HepG2 (cell line): ENCODE measurements at regions not wholly inside any gene's neighbourhood (a gene's known extent, or its start where the extent isn't known, plus 50 kb on each side); places are given as distances from the start of the nearest gene placed in this dataset.

Source experiments
- ATAC-seq: fragments of 200-7000 bp; cut with Tn5 transposase; 3 replicates; pipeline ENCODE4 v1.9.1; 2020; ENCODE audit warnings: mild to moderate bottlenecking, moderate library complexity
- BruUV-seq: library from RNA; stranded (reverse); fragments of 400-500 nt; replicated peaks from 2 replicates; lab custom pipeline; 2021; lab: Mats Ljungman, UMichigan
- CTCF ChIA-PET: fragments of 300-600 bp; formaldehyde crosslinking; extraction: SDS; loops from one replicate; lab custom pipeline; 2021; ENCODE audit warnings: low total read pairs, inconsistent platforms, low intra/inter-chr PET ratio; lab: Yijun Ruan, JAX
- POLR2A ChIA-PET: fragments of 350-600 bp; sonication (Branson Sonifier 250); formaldehyde crosslinking; loops from one replicate; lab custom pipeline; 2020; ENCODE audit warnings: antibody characterized with exemption, inconsistent platforms; lab: Yijun Ruan, JAX
- DNase-seq: peaks from one replicate; pipeline ENCODE4 v3.0.0-alpha.2; 2015; ENCODE audit warnings: low spot score
- FAIRE-seq: peaks from 3 replicates; lab custom pipeline; 2011; peaks lifted over from hg19 to GRCh38; lab: Jason Lieb, UNC
- H2AFZ ChIP-seq: one replicate; pipeline ENCODE4 v1.6.1; 2011; ENCODE audit warnings: low read length, inconsistent platforms
- H3K27ac ChIP-seq: fragments of 300-600 bp; 3 replicates; pipeline ENCODE4 v1.8.0; 2011; ENCODE audit warnings: mixed run types, mild to moderate bottlenecking, mixed read lengths, low read length, inconsistent platforms; ENCODE audit not compliant: insufficient read depth; ENCODE audit errors: extremely low read length
- H3K27me3 ChIP-seq, 2 experiments: fragments of 200-600 bp in 1 of 2; 2 replicates in 1 of 2; 3 replicates in 1 of 2; pipeline versions ENCODE4 v1.6.0 to v1.8.0; 2011; ENCODE audit warnings: low read length in 2 of 2, mild to moderate bottlenecking in 2 of 2, moderate library complexity in 2 of 2, inconsistent platforms in 1 of 2; ENCODE audit not compliant: insufficient read depth in 2 of 2, control insufficient read depth in 1 of 2
- H3K36me3 ChIP-seq, 2 experiments: fragments of 200-600 bp in 1 of 2; replicated peaks in 1 of 2; 2 replicates in 1 of 2; 3 replicates in 1 of 2; pipeline versions ENCODE4 v1.5.1 to v1.8.0; 2011; ENCODE audit warnings: low read length in 2 of 2, inconsistent platforms in 1 of 2; ENCODE audit not compliant: insufficient read depth in 2 of 2, control insufficient read depth in 1 of 2
- H3K4me1 ChIP-seq: 2 replicates; pipeline ENCODE4 v1.5.1; 2012; ENCODE audit warnings: low read length, inconsistent platforms; ENCODE audit not compliant: insufficient read depth
- H3K4me2 ChIP-seq: 2 replicates; pipeline ENCODE4 v1.6.0; 2011; ENCODE audit warnings: low read depth, low read length, inconsistent platforms
- H3K4me3 ChIP-seq, 3 experiments: fragments of 200-600 bp in 1 of 3; sonication (generic), shearing (Covaris generic) in 1 of 3; replicated peaks in 1 of 3; 2 replicates each; pipeline ENCODE4 v1.5.1; 2011 to 2016; ENCODE audit warnings: low read length in 3 of 3, inconsistent platforms in 2 of 3, low read depth in 2 of 3, mild to moderate bottlenecking in 2 of 3, control low read depth in 1 of 3, mixed read lengths in 1 of 3; ENCODE audit not compliant: insufficient read depth in 1 of 3
- H3K79me2 ChIP-seq: one replicate; pipeline ENCODE4 v1.6.1; 2011; ENCODE audit warnings: low read length, inconsistent platforms; ENCODE audit not compliant: insufficient read depth
- H3K9ac ChIP-seq: 2 replicates; pipeline ENCODE4 v1.6.0; 2011; ENCODE audit warnings: mild to moderate bottlenecking, low read depth, low read length, inconsistent platforms; ENCODE audit not compliant: insufficient read depth
- H3K9me3 ChIP-seq: 2 replicates; pipeline ENCODE4 v1.5.1; 2012; ENCODE audit warnings: mild to moderate bottlenecking, low read length
- H4K20me1 ChIP-seq: 2 replicates; pipeline ENCODE4 v1.6.0; 2011; ENCODE audit warnings: inconsistent platforms, mild to moderate bottlenecking, low read length, moderate library complexity; ENCODE audit not compliant: insufficient read depth
- IKZF4 ChIP-seq: sonication (generic); formaldehyde crosslinking; IDR thresholded peaks from 2 replicates; pipeline ENCODE4 v1.5.1; 2020; ENCODE audit warnings: borderline replicate concordance, mild to moderate bottlenecking, low read depth, missing genetic modification reagents; ENCODE audit errors: not compliant biosample characterization
- ZNF296 ChIP-seq: sonication (generic); formaldehyde crosslinking; conservative IDR thresholded peaks from 2 replicates; pipeline ENCODE4 v1.5.0; 2020; ENCODE audit warnings: mild to moderate bottlenecking, missing genetic modification reagents
- ZNF790 ChIP-seq: sonication (generic); formaldehyde crosslinking; IDR thresholded peaks from 2 replicates; pipeline ENCODE4 v1.8.0; 2022; ENCODE audit warnings: missing genetic modification reagents, mild to moderate bottlenecking, borderline replicate concordance
- WGBS: methylation state at CpG from one replicate; pipeline ENCODE4 v1.1.6; 2017; ENCODE audit warnings: low lambda C conversion rate; 5-methylcytosine and 5-hydroxymethylcytosine counted together
- in situ Hi-C: cut with HindIII; loops from 2 replicates; pipeline ENCODE4 v1.10.0; 2017; ENCODE audit warnings: low pct_unique_long_range_greater_than_20kb; ENCODE audit not compliant: extremely low pct_ligation_motif_present
- intact Hi-C: fragments of 100-400 bp; cut with micrococcal nuclease; formaldehyde crosslinking; loops from one replicate; pipeline ENCODE4 v1.10.0; 2022; ENCODE audit not compliant: unreplicated experiment
- TF ChIP-seq, protein P1 (sequence below): sonication (generic); formaldehyde crosslinking; IDR thresholded peaks from 2 replicates; pipeline ENCODE4 v1.5.0; 2020; ENCODE audit warnings: mild to moderate bottlenecking, missing genetic modification reagents

DNA sequence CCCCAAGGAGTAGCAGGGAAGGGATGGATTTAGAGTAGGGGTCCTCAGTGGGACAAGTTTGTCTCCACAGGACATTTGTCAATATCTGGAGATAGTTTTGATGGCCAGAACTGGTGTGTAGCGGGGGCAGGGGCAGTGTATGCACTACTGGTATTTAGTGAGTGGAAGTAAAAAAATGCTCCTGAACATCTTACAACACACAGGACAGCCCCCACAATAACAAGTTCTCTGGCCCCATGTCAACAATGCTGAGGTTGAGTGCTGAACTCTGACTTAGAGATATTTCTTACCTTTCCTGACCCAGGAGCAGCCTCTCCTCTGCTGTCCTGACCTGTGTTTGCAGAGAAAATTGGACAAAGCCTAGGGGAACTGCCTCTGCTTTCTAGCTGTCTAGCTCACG lies 365.8 kb downstream of the HAPSTR1 start:
- Histone ChIP-seq H3K27ac (no peak overlapping the region), H3K79me2 (no peaks in the 10 kb centered on the region), H3K36me3 (no peaks in the 10 kb centered on the region), H4K20me1 (no peaks in the 10 kb centered on the region), H3K9ac (no peak overlapping the region), H2AFZ (no peak overlapping the region), H3K27me3 (peaks cover 2 to 4% of the 10 kb centered on the region in 2 experiments; a peak in 1 of 5 replicates), H3K4me1 (no peaks in the 10 kb centered on the region), H3K4me3 (no peak overlapping the region), H3K4me2 (no peak overlapping the region), H3K9me3 (peaks cover 22% of the 10 kb centered on the region)
- DNase-seq (no peak), ATAC-seq (no peak), FAIRE-seq (no peak)
- TF ChIP-seq, protein P1, sequence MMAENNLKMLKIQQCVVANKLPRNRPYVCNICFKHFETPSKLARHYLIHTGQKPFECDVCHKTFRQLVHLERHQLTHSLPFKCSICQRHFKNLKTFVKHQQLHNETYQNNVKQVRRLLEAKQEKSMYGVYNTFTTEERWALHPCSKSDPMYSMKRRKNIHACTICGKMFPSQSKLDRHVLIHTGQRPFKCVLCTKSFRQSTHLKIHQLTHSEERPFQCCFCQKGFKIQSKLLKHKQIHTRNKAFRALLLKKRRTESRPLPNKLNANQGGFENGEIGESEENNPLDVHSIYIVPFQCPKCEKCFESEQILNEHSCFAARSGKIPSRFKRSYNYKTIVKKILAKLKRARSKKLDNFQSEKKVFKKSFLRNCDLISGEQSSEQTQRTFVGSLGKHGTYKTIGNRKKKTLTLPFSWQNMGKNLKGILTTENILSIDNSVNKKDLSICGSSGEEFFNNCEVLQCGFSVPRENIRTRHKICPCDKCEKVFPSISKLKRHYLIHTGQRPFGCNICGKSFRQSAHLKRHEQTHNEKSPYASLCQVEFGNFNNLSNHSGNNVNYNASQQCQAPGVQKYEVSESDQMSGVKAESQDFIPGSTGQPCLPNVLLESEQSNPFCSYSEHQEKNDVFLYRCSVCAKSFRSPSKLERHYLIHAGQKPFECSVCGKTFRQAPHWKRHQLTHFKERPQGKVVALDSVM (CRISPR knock-in tag): no peak
- intact Hi-C loops: no loop called here
- no TSS peak for BruUV-seq
- CTCF ChIA-PET: no interaction called here
- POLR2A ChIA-PET: no interaction called here
- WGBS: 5% methylated on average over 2 of the region's 2 CpGs
- in situ Hi-C loops: no loop called here

GRCh38 chr16:9458816-9459215 lies 367.4 kb downstream of the HAPSTR1 start:
- Histone ChIP-seq H3K27me3 (peaks cover 2 to 4% of the 10 kb centered on the region in 2 experiments; a peak in 1 of 5 replicates), H3K4me3 (no peak overlapping the region), H3K4me2 (no peak overlapping the region), H4K20me1 (no peaks in the 10 kb centered on the region), H3K27ac (no peak overlapping the region), H3K4me1 (no peaks in the 10 kb centered on the region), H2AFZ (no peak overlapping the region), H3K9me3 (peaks cover 17% of the 10 kb centered on the region), H3K9ac (no peak overlapping the region), H3K36me3 (no peaks in the 10 kb centered on the region), H3K79me2 (no peaks in the 10 kb centered on the region)
- FAIRE-seq (no peak), DNase-seq (no peak), ATAC-seq (no peak)
- 2% methylated on average over 6 of the region's 6 CpGs for WGBS
- BruUV-seq: no TSS peak
- intact Hi-C loops (no loop called here), in situ Hi-C loops (no loop called here)
- ChIA-PET POLR2A (no interaction called here), CTCF (no interaction called here)
- TF ChIP-seq IKZF4: no peak
- TF ChIP-seq ZNF296 (CRISPR knock-in tag): no peak
- TF ChIP-seq ZNF790: no peak
